GM04503 (cell line): ENCODE measurements at regions not wholly inside any gene's neighbourhood (a gene's known extent, or its start where the extent isn't known, plus 50 kb on each side); places are given as distances from the start of the nearest gene placed in this dataset.
"Not testable (repeated sequence)": the region's sequence is repeated elsewhere in the genome, so short reads cannot be mapped to it uniquely, and the experiment has no call there.

ENCODE experiments used
- DNase-seq: peaks from one replicate; pipeline ENCODE4 v3.0.0-alpha.2; 2012; ENCODE audit warnings: low read depth

DNA sequence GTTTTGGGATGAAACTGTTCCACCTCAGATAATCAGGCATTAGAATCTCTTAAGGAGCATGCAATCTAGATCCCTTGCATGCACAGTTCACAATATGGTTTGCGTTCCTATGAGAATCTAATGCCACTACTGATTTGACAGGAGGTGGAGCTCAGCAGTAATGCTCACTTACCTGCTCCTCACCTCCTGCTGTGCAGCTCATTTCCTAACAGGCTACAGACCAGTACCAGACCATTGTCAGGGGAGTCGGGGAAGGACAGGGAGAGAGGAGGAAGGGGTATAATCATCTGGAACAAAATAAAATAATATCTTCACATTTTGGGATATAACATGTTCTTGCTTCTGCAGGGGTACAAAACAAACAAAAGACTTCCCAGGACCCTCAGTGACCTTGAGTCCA is 532.0 kb upstream of the FSHR start:
- DNase-seq: no peak

DNA sequence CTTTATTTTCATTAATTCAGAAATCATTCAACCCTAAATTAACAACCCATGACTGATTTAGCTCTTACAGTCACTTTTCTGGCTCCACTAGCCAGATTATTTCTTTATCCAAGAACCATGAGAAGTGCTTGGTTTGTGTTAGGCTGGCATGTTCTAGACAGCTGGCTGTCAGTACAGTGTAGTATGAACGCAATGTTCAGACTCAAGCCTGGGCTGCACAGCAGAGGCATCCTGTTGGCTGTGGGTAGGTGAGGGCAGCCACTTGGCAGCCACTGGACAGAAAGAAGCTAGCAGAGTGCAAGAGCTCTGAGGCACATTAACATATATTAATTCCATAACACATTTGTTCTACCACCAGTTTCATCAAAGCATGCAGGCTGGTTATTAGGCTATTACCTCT is 522.9 kb upstream of the FSHR start:
- no peak for DNase-seq

DNA sequence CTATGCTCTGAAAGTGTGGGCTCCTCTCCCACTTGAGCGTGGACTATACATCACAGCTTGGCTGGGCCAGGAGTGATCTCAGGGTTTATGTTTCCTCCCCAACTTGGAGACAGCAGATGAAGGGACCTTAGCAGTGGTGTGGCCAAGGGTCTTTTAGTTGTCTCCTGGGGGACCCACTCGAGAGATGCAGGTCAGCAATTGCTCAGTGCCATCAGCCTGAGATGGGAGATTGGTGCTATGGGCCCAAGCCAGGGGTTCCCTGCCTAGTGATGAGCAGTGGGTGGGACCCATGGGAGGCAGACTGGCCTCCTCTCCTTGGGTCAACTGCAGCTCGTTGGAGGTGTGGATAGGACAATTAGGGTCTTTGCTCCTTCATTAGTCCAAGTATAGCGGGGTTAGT is 510.5 kb upstream of the FSHR start:
- DNase-seq: no peak

DNA sequence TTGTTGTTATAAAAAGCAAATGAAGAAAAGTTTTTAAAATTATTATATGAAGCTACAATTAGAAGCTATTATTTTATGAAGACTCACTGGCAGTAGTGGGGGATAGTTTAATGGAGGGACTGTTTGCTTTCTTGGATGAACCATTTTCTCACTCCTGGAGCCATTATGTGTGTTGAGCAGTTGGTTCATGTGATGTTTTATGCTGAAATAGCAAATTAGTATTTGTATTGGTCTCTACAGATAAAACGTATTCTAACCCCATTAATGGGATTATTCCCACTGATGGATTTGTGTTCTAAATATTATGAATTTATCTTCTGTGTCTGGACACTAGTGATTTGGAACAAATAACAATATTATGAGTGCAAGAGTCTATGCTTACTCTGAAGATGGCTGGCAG is 507.5 kb upstream of the FSHR start:
- DNase-seq: no peak

DNA sequence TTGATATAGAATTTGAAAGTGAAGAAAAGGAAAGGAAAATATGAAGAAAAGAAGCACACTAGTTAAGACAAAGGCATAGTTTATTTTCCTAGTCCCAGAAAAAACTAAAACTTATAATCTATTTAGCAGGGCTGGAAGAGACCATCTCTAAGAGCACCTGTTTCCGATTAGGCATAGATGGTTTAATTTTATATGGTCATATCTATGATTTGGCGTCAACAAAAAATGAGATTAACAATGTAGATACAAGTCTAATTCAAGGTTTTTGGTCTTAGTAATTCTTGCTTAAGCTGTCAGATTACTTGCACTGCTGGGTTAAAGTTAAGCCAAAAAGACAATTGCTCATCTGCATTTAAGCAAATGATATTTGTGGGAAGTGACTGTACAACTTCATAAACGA is 502.5 kb upstream of the FSHR start:
- DNase-seq: no peak

DNA sequence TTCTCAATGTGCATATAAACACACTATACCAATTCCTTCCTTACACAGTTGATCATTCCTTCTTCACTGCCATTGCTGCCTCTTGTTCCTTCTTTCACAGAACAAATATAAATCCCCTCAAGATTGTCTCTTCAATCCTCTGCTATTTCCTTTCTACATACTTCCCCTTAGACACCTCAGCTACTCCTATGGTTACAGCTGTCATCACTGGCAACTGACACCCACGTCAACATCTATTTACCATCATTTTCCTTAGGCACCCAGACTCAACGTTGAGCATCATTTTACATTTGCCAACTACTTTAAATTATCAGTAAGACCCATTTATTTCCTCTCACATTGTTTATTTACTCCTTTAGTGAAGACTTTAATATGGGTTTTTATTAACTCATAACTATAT is 488.8 kb upstream of the FSHR start:
- DNase-seq: no peak

DNA sequence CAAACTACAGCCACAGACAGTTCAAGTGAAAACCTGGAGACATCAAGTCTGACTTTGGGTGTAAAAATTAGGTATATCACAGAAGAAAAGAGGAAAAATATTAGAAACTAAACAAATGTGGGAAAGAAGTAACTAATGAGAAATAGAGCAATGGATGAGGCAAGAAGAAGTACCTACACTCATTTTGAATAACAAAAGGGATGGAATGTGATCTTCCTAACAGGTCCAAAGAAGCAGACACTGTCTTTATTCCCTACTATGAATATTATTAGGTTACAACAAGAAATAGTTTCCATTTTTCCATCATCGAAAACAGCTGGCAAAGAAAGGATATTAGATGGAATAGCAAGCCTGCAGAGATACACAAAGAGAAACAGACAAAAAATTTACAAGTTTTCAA is 486.3 kb upstream of the FSHR start:
- no peak for DNase-seq

DNA sequence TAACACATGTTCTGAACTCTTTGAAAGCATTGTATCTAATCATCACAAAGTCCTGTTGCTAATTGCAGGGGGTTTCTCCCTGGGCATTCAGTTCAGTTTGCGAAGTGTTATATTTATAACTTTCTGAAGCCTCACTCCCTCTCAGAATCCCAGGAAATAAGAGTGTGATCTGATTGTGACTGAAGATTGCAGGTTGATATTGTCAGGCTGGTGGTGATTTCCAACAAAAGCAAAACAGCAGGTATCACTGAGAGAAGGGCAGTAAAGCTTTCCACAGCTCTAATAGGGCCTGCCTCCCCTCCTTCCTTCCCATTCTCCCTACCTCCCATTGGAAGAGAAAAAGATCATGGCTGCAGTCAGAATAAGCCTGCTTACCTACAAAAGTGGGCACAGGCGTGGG is 466.7 kb upstream of the FSHR start:
- DNase-seq: no peak

DNA sequence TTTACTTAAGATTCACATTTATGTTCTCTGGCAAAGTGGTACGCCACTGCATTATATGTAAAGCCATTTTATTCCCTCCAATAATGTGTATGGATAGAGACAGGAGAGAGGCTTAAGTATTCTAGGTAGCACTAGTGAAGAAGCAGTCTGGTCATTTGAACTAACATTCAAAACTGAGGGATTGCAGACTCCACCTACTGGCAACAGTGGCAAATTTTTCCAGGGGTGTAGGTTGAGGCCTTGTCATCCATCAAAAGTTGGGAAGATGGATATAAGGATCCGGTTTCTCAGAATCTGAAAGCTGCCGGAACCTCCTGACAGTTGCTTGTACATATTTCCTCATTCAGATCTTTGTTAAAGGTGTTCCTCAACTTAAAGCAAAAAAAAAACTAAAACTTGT is 465.5 kb upstream of the FSHR start:
- no peak for DNase-seq

DNA sequence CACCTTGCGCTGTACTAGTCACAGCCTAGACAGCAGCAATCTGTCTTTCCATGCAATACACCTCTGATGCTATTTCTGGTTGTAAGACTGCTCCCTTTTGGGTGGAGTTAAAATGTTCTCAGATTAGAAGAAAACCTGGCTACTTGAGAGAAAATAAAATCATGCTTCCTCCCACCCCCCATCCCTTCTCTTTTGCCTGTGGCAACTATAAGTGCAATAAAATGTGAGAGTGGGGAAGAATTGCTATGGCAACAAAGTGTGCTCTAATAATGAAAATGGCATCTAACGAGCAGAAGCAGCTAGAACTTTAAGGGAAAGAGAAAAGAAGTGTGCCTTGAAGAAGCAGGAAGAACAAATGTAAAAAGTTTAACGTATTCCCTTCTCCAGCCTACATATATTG is 464.2 kb upstream of the FSHR start:
- DNase-seq: no peak

DNA sequence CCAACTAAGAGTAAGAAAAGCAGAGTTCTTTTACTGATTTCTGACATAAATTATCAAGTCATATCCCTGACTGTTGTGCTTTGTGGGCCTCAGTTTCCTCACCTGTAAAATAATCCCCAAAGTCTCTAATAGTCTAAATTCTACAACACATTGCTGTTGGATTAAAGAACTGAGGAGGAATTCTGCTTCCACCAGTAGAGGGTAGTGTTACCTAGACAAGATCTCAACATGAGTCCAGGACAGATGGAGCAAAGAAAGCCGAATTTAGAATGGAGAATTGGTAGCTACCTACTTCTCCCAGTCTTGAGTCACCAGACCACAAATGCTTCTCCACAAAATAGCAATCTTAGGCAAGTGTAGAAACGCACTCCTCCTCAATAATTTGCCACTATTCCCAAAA is 462.5 kb upstream of the FSHR start:
- no peak for DNase-seq

DNA sequence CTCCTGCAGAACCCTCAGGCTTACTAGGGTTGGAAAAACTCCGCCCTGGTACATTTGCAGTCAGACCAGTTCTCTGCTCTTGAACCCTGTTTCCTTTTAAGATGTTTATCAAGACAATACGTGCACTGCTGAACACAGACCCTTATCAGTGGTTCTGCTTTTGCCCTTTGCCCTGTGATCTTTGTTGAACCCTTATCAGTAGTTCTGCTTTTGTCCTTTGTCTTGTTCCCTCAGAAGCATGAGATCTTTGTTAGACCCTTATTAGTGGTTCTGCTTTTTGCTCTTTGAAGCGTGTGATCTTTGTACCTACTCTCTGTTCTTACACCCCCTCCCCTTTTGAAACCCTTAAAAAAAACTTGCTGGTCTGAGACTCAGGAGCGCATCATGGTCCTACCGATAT is 457.5 kb upstream of the FSHR start:
- DNase-seq: not testable (repeated sequence)

DNA sequence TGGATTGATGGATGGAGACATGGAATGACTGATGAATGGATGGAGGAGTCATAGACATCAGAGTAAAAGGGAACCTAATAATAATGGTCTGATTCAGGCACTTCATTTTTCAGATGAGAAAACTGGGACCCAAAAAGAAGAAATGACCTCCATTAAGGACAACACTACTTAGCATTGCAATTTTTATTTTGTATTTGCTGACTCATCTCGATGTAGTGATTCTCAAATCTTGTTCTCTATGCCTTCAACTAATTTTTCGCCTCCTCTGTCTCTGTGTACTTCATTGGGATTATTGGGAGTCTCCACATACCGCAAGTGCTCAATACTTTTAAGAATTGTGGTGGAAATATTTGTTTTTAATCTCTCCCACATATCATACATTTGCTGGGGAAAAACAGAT is 446.2 kb upstream of the FSHR start:
- no peak for DNase-seq

DNA sequence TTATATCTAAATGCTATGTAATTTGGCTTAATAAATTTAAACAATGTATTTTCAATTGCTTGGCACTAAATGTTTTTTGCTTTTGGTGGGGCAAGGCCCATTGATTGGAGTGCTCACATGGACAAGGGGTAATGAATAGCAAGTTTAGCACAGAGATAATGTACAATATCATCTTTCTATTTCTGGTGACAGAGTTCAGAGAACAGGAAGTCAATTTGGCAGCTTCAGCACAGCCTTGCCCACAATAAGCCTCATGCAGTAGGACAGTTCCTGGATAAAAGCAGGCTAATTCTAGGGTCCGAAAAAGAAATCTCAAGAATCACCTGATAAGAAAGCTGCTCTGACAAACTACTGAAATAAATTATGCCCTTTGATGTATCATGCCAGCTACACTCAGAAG is 443.9 kb upstream of the FSHR start:
- no peak for DNase-seq

DNA sequence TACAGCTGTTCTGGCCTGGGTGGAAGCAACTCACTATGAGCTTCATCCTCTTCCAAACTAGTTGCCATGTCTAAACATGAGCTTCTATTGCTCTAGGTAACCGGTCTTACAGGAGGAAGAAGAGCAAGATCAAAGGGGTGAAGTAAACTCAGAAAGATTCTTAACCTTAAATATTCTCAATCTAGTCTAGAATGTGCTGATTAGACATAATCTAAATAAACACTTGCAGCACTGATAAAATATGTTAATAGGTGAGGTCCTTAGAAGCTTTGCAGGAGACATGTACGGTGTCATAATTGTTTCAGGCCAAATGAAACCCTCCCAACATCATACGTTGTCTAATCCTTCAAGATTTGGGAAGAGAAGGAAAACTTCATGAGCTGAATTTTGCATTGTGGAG is 431.6 kb upstream of the FSHR start:
- DNase-seq: no peak

DNA sequence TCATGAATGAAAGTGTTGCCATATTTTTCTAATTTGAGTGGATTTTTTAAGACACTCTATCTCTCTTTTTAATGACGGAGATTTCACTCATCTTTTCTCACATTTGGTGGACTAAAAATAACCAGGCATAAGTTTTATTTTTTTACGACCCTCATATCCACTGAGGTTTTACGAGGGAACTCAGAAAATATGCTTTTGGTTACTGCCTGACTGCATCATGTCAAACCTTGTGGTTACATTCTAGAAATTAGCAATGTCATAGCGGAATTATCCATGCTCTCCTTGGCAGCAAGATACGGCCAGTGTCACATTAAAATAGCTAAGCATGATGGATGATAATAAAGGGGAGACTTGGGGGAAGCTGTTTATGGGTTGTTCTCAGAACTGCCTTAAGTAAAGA is 428.6 kb upstream of the FSHR start:
- no peak for DNase-seq

DNA sequence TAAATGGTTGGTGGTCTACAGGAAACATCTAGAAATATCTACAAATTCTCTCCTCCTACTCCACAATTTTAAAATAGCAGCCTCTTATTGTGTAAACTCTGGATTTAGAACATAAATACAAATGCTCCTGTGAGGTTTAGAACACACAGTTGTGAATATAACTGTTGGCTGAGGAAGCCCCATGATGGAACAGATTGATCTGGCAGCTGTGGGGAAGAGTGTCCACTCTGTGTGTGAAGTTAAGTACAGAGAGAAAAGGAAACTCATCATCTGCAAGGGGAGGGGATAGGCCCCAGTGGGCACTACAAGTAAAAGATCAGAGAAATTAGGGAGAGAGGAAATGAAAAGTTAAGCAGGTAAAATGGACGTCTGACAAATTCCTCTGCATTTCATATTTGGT is 422.7 kb upstream of the FSHR start:
- no peak for DNase-seq

DNA sequence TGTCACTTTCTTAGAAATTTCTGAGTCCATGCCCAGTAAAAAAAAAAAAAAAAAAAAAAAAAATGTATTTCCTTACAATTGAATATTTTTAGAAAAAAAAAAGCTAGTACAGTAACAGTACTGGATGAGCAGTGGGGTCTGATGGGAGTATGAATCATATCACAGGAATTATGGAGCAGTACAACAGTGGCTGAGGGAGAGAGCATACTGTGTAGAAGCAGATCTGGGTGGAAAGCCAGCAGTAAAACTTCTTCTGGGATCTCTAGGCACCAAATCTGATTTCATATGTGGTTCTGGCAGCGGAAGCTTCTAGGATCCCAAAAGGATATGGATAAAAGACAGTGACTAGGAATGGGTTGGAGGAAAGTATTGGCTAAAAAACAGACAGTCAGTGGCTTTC is 414.9 kb upstream of the FSHR start:
- DNase-seq: no peak

DNA sequence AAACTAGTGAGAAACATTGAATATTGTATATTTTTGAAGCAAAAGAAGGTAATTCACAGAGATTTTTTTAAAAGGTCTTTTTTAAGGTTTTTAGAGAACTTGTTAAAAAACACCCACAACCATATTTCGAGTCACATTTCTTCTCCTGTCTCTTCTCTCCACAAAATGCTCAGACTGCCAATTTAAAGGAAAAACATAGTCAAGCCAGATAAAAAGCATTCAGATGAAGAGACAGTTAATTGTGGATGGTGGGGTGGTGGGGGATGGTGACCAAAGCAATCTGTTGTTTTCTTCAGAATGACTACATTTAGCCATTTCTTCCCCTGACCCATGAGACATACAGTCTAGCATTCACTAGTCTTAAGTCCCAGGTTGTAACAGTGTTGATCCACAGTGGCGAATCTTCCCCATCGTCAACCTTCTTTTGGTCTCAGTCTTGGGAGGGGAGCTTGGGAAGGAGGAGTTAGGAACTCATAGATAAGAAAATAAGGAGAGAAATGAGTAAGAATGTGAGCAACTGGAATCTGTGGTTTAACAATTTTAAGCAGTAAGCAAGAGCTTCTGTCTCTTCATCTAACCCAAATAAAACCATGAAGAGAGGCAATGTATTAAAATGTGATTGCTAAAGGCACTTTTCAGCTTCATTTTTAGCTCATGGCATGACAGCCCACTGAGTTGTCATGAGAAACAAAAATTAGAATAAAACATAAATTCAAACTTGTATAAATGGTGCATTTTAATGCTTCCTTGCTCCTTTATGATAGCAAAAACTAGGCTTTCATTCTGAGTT is 413.7 kb upstream of the FSHR start:
- DNase-seq: no peak

DNA sequence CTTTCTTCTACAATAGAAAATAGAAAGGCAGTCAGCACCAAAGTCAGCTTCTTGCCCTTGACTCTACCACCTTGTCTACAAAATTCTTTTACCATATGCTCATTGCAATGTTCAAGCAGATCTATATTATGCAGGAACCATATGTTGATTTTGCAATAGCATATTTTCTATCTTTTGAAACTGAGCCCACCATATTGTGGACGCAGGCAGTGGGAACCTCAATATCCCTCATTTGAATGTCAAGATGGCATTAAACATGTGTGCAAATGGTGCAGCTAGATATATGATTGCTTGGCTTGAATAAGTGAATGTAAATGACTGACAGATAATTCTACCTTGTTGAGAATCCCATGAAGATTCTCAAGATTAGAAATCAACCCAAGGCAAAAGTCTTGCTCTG is 412.7 kb upstream of the FSHR start:
- no peak for DNase-seq

DNA sequence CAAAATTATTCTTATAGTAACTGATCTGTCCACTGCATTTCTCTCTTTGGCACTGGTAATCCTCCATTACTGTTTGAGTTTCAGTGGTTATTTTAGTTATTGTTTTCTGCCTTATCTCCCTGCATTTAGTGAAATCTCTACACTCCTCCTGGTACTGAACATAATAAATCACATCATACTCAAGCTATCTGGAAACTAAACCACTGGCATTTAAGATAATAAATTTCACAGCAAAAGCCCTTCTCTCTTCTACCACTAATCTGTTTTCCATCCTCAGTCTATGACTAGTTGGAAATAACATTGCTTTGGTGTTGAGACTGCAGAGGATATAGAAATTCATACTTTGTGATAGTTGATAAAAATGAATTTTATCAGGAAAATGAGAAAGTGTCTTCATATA is 399.3 kb upstream of the FSHR start:
- DNase-seq: no peak

DNA sequence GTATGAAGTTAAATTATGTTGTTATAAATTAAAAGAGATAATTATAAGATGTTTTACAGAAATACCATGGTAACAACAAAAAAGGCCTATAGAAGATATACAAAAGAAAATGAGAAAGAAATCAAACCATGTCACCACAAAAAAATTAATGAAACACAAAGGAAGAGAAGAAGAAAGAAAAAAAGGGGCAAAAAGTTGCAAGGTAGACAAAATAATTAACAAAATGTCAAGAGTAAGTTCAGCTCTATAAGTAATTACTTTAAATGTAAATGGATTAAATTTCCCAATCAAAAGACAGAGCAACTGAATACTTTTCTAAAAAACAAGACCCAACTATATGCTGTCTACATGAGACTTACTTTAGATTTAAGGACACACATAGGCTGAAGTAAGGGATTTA is 378.4 kb upstream of the FSHR start:
- no peak for DNase-seq

DNA sequence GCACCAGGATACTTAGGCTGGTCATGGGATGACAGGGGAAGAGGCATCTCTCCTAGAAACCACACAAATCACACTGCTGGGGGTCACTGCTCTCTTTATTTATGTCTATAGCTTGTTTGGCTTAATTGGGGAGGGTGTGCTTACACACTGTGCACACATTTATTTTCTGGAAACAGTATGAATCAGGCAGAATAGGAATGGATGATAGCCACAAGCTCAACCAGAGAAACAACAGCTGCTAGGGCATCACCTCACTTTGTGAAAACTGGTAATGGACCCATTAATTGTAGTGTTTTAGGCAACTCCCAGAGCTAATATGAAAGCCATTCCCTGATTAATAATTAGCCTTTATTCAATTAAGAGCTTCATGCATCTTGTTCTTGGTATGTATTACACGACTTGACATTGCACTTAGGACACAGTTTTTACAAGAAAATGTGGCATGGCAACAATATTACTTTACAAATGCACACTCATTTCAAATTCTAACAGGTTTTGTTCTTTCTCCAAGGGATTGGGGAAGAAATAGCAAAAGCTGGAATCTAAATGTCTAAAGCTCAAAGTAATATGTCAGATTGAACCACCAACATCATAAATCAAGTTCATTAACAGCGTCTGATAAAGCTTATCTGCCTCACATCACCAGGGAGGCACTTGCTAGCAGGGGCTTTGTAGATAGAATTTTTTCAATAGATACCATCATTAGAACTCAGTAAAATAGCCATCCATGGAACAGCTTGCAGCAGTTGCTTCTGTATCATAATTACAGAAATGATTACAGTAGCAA is 361.9 kb upstream of the FSHR start:
- no peak for DNase-seq

DNA sequence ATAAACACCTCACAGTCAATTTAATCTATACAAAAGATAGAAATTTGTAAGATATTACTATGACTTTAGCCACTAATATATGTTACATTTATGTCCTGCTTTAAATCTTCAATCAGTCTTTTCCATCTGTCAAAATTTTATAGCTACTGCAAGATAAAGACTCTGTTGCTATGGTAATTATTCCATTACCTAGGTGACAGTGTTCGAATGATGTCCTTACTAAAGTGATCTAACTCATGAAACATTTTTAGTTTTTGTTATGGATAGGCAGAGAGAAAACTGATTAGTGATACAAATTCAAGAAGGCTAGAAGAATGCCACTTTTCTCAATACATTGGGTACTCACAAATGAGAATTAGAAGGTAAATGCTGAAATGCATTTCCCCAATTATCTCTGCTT is 359.9 kb upstream of the FSHR start:
- DNase-seq: no peak
